ENCODE measurements at regions not wholly inside any gene's neighbourhood (a gene's known extent, or its start where the extent isn't known, plus 50 kb on each side); places are given as distances from the start of the nearest gene placed in this dataset.
"Not testable (repeated sequence)": the region's sequence is repeated elsewhere in the genome, so short reads cannot be mapped to it uniquely, and the experiment has no call there.

- Histone ChIP-seq H4K20me1 (ENCODE audit: insufficient read depth, poor library complexity, severe bottlenecking) (no peaks in the 10 kb centered on the region), H3K4me2 (no peak overlapping the region), H3K4me3 (no peak overlapping the region), H3K27me3 (no peaks in the 10 kb centered on the region), H3K9me2 (replicated peaks; ENCODE audit: insufficient read depth) (no peaks in the 10 kb centered on the region), H3K36me3 (replicated peaks; ENCODE audit: insufficient read depth, low read depth) (no peaks in the 10 kb centered on the region), H3K79me2 (no peaks in the 10 kb centered on the region), H2AFZ (no peak overlapping the region), H3K4me1 (ENCODE audit: insufficient read depth) (no peaks in the 10 kb centered on the region), H3K9me3 (ENCODE audit: low read depth) (no peaks in the 10 kb centered on the region), H3K27ac (no peak overlapping the region)
- TF ChIP-seq EZH2 (IDR thresholded peaks at IDR 0.05; ENCODE audit: borderline replicate concordance) (no peak), EZH2phosphoT487 (IDR thresholded peaks at IDR 0.05; ENCODE audit: low read depth, severe bottlenecking, unreplicated experiment) (no peak), CTCF (IDR thresholded peaks at IDR 0.05; ENCODE audit: poor library complexity) (no peak)
- no peak for DNase-seq (ENCODE audit: low spot score)
- WGBS (ENCODE audit: low lambda C conversion rate, missing lambda C conversion rate): 90% methylated on average over 4 of the region's 4 CpGs
Measured at GRCh38 chr6:14888575-14889000, 357.3 kb upstream of the JARID2 start.

- Histone ChIP-seq H2AFZ (no peak overlapping the region), H3K36me3 (replicated peaks; ENCODE audit: insufficient read depth, low read depth) (no peaks in the 10 kb centered on the region), H3K27me3 (no peaks in the 10 kb centered on the region), H3K9me2 (replicated peaks; ENCODE audit: insufficient read depth) (no peaks in the 10 kb centered on the region), H3K79me2 (no peaks in the 10 kb centered on the region), H3K4me3 (no peak overlapping the region), H3K9me3 (ENCODE audit: low read depth) (no peaks in the 10 kb centered on the region), H3K4me2 (peak overlapping the region; percentile 63), H4K20me1 (ENCODE audit: insufficient read depth, poor library complexity, severe bottlenecking) (no peaks in the 10 kb centered on the region), H3K27ac (peak overlapping the region; percentile 35), H3K4me1 (ENCODE audit: insufficient read depth) (no peaks in the 10 kb centered on the region)
- TF ChIP-seq EZH2 (IDR thresholded peaks at IDR 0.05; ENCODE audit: borderline replicate concordance) (no peak), CTCF (IDR thresholded peaks at IDR 0.05; ENCODE audit: poor library complexity) (no peak), EZH2phosphoT487 (IDR thresholded peaks at IDR 0.05; ENCODE audit: low read depth, severe bottlenecking, unreplicated experiment) (no peak)
- 60% methylated on average over 2 of the region's 2 CpGs for WGBS (ENCODE audit: low lambda C conversion rate, missing lambda C conversion rate)
- DNase-seq (ENCODE audit: low spot score): peak; percentile 44
Measured at GRCh38 chr6:14889188-14889587, 356.7 kb upstream of the JARID2 start.

GRCh38 chr6:14889611-14890593 lies 356.0 kb upstream of the JARID2 start:
- no peaks in the 10 kb centered on the region for H3K9me3 ChIP-seq (ENCODE audit: low read depth)
- WGBS (ENCODE audit: low lambda C conversion rate, missing lambda C conversion rate): 53% methylated on average over 17 of the region's 17 CpGs
- H3K9me2 ChIP-seq (replicated peaks; ENCODE audit: insufficient read depth): no peaks in the 10 kb centered on the region
- no peak overlapping the region for H3K4me3 ChIP-seq
- DNase-seq (ENCODE audit: low spot score): peak; percentile 19
- no peaks in the 10 kb centered on the region for H3K27me3 ChIP-seq
- H3K36me3 ChIP-seq (replicated peaks; ENCODE audit: insufficient read depth, low read depth): no peaks in the 10 kb centered on the region
- no peaks in the 10 kb centered on the region for H4K20me1 ChIP-seq (ENCODE audit: insufficient read depth, poor library complexity, severe bottlenecking)
- H3K27ac ChIP-seq: peak overlapping the region; percentile 35
- no peak for TF ChIP-seq EZH2phosphoT487 (IDR thresholded peaks at IDR 0.05; ENCODE audit: low read depth, severe bottlenecking, unreplicated experiment)
- TF ChIP-seq CTCF (IDR thresholded peaks at IDR 0.05; ENCODE audit: poor library complexity): no peak
- no peak for TF ChIP-seq EZH2 (IDR thresholded peaks at IDR 0.05; ENCODE audit: borderline replicate concordance)
- H3K4me1 ChIP-seq (ENCODE audit: insufficient read depth): no peaks in the 10 kb centered on the region
- peak overlapping the region; percentile 63 for H3K4me2 ChIP-seq
- H3K79me2 ChIP-seq: no peaks in the 10 kb centered on the region
- no peak overlapping the region for H2AFZ ChIP-seq

GRCh38 chr6:14891820-14892375 lies 354.0 kb upstream of the JARID2 start:
- H3K27ac ChIP-seq; H3K27me3 ChIP-seq; H3K9me3 ChIP-seq (ENCODE audit: low read depth); H3K36me3 ChIP-seq (replicated peaks; ENCODE audit: insufficient read depth, low read depth); H3K4me3 ChIP-seq; H3K9me2 ChIP-seq (replicated peaks; ENCODE audit: insufficient read depth); H3K4me1 ChIP-seq (ENCODE audit: insufficient read depth); H3K79me2 ChIP-seq; H4K20me1 ChIP-seq (ENCODE audit: insufficient read depth, poor library complexity, severe bottlenecking); H2AFZ ChIP-seq; H3K4me2 ChIP-seq; DNase-seq (ENCODE audit: low spot score): not testable (repeated sequence)
- 70% methylated on average over 9 of the region's 9 CpGs for WGBS (ENCODE audit: low lambda C conversion rate, missing lambda C conversion rate)
